IMR-90 (cell line): ENCODE measurements at regions not wholly inside any gene's neighbourhood (a gene's known extent, or its start where the extent isn't known, plus 50 kb on each side); places are given as distances from the start of the nearest gene placed in this dataset.

Source experiments
- ATAC-seq: fragments of 200-7000 bp; cut with Tn5 transposase; 2 replicates; pipeline ENCODE4 v1.9.1; 2020; ENCODE audit warnings: low read depth, mild to moderate bottlenecking, moderate library complexity
- BruUV-seq: library from RNA; stranded (reverse); fragments of 400-500 nt; replicated peaks from 2 replicates; lab custom pipeline; 2021; lab: Mats Ljungman, UMichigan
- CTCF ChIA-PET: fragments of 300-600 bp; formaldehyde crosslinking; extraction: SDS; loops from one replicate; lab custom pipeline; 2021; ENCODE audit warnings: antibody characterized with exemption; lab: Yijun Ruan, JAX
- POLR2A ChIA-PET: fragments of 300-600 bp; sonication (Branson Sonifier 250); formaldehyde crosslinking; loops from one replicate; lab custom pipeline; 2022; ENCODE audit warnings: antibody characterized with exemption; ENCODE audit not compliant: unreplicated experiment; lab: Charles Lee
- DNase-seq: peaks from one replicate; pipeline ENCODE4 v3.0.0; 2013
- H2AFZ ChIP-seq: replicated peaks from 2 replicates; pipeline ENCODE3; 2013; ENCODE audit warnings: low read length, mild to moderate bottlenecking; ENCODE audit not compliant: poor library complexity
- H2AK5ac ChIP-seq: 2 replicates; pipeline ENCODE4 v1.6.1; 2013; ENCODE audit warnings: low read depth, low read length, inconsistent platforms
- H2AK9ac ChIP-seq: replicated peaks from 2 replicates; pipeline ENCODE3; 2013; ENCODE audit warnings: mild to moderate bottlenecking, low read depth, low read length, moderate library complexity; ENCODE audit not compliant: poor library complexity
- H2BK120ac ChIP-seq: 2 replicates; pipeline ENCODE4 v1.6.1; 2013; ENCODE audit warnings: low read depth, low read length, inconsistent platforms
- H2BK15ac ChIP-seq: 3 replicates; pipeline ENCODE4 v1.6.1; 2013; ENCODE audit warnings: low read depth, low read length, inconsistent platforms
- H2BK20ac ChIP-seq: 2 replicates; pipeline ENCODE4 v1.6.1; 2013; ENCODE audit warnings: low read depth, mild to moderate bottlenecking, inconsistent platforms, low read length, moderate library complexity
- H2BK5ac ChIP-seq: 2 replicates; pipeline ENCODE4 v1.6.1; 2013; ENCODE audit warnings: mild to moderate bottlenecking, low read depth, low read length, inconsistent platforms; ENCODE audit not compliant: poor library complexity, severe bottlenecking
- H3K14ac ChIP-seq: replicated peaks from 2 replicates; pipeline ENCODE4 v1.6.1; 2013; ENCODE audit warnings: low read depth, low read length, inconsistent platforms
- H3K18ac ChIP-seq: 2 replicates; pipeline ENCODE4 v1.6.1; 2013; ENCODE audit warnings: low read depth, low read length, control low read depth
- H3K23ac ChIP-seq: 2 replicates; pipeline ENCODE4 v1.6.1; 2013; ENCODE audit warnings: low read depth, low read length, inconsistent platforms
- H3K27ac ChIP-seq: 2 replicates; pipeline ENCODE4 v1.5.1; 2013; ENCODE audit warnings: mild to moderate bottlenecking, control low read depth, low read length; ENCODE audit not compliant: insufficient read depth
- H3K27me3 ChIP-seq: 2 replicates; pipeline ENCODE4 v1.6.1; 2013; ENCODE audit warnings: low read length; ENCODE audit not compliant: control insufficient read depth, insufficient read depth
- H3K36me3 ChIP-seq: 2 replicates; pipeline ENCODE4 v1.6.1; 2013; ENCODE audit warnings: low read length, mixed read lengths; ENCODE audit not compliant: control insufficient read depth, insufficient read depth
- H3K4ac ChIP-seq: 2 replicates; pipeline ENCODE4 v1.6.1; 2013; ENCODE audit warnings: low read depth, low read length, inconsistent platforms
- H3K4me1 ChIP-seq: 2 replicates; pipeline ENCODE4 v1.6.1; 2013; ENCODE audit warnings: low read length, mixed read lengths; ENCODE audit not compliant: control insufficient read depth, insufficient read depth
- H3K4me2 ChIP-seq: 2 replicates; pipeline ENCODE4 v1.6.1; 2013; ENCODE audit warnings: low read depth, mild to moderate bottlenecking, control low read depth, low read length, moderate library complexity
- H3K4me3 ChIP-seq: 2 replicates; pipeline ENCODE4 v1.5.1; 2013; ENCODE audit warnings: low read depth, mild to moderate bottlenecking, control low read depth, low read length, moderate library complexity; ENCODE audit not compliant: insufficient read depth
- H3K56ac ChIP-seq: 2 replicates; pipeline ENCODE4 v1.6.1; 2013; ENCODE audit warnings: low read length, inconsistent platforms; ENCODE audit not compliant: insufficient read depth; ENCODE audit errors: extremely low read depth
- H3K79me1 ChIP-seq, 2 experiments: 2 replicates each; pipeline ENCODE4 v1.6.1; 2013; ENCODE audit warnings: low read length in 2 of 2, inconsistent platforms in 1 of 2, low read depth in 1 of 2
- H3K9ac ChIP-seq: 2 replicates; pipeline ENCODE4 v1.6.1; 2013; ENCODE audit warnings: low read depth, low read length, control low read depth
- H3K9me1 ChIP-seq: 2 replicates; pipeline ENCODE4 v1.6.1; 2013; ENCODE audit warnings: low read length, inconsistent platforms; ENCODE audit not compliant: insufficient read depth
- H3K9me3 ChIP-seq: 2 replicates; pipeline ENCODE4 v1.6.1; 2013; ENCODE audit warnings: low read length; ENCODE audit not compliant: control insufficient read depth, insufficient read depth
- H4K20me1 ChIP-seq: 2 replicates; pipeline ENCODE4 v1.6.1; 2013; ENCODE audit warnings: low read length, inconsistent platforms; ENCODE audit not compliant: insufficient read depth
- H4K5ac ChIP-seq: 2 replicates; pipeline ENCODE4 v1.6.1; 2013; ENCODE audit warnings: mild to moderate bottlenecking, low read depth, low read length, control low read depth
- H4K8ac ChIP-seq, 2 experiments: 2 replicates each; pipeline ENCODE4 v1.6.1; 2013; ENCODE audit warnings: low read depth in 2 of 2, low read length in 2 of 2, control low read depth in 1 of 2, inconsistent platforms in 1 of 2
- H4K91ac ChIP-seq: 2 replicates; pipeline ENCODE4 v1.6.1; 2013; ENCODE audit warnings: low read depth, low read length, inconsistent platforms; ENCODE audit not compliant: insufficient read depth
- BHLHE40 ChIP-seq: fragments of 150-350 bp; IDR thresholded peaks from 2 replicates; pipeline ENCODE4 v1.6.1; 2016; ENCODE audit warnings: mild to moderate bottlenecking, low read depth, low read length
- CEBPB ChIP-seq: IDR thresholded peaks from 2 replicates; pipeline ENCODE4 v1.6.1; 2012; ENCODE audit warnings: low read depth, low read length, improper control_type of control experiment
- CHD1 ChIP-seq: IDR thresholded peaks from 2 replicates; pipeline ENCODE4 v1.6.1; 2012; ENCODE audit warnings: low read depth, low read length, improper control_type of control experiment
- ELK1 ChIP-seq: fragments of 150-350 bp; IDR thresholded peaks from 2 replicates; pipeline ENCODE4 v1.6.1; 2016; ENCODE audit warnings: low read depth, mild to moderate bottlenecking, low read length, moderate library complexity, borderline replicate concordance
- FOS ChIP-seq: fragments of 150-350 bp; IDR thresholded peaks from 2 replicates; pipeline ENCODE4 v1.6.1; 2016; ENCODE audit warnings: low read depth, low read length
- MAFK ChIP-seq: IDR thresholded peaks from 2 replicates; pipeline ENCODE4 v1.6.1; 2012; ENCODE audit warnings: low read depth, low read length, improper control_type of control experiment
- MAZ ChIP-seq: IDR thresholded peaks from 2 replicates; pipeline ENCODE4 v1.6.1; 2012; ENCODE audit warnings: low read depth, mild to moderate bottlenecking, low read length, improper control_type of control experiment, moderate library complexity, borderline replicate concordance
- MXI1 ChIP-seq: IDR thresholded peaks from 2 replicates; pipeline ENCODE4 v1.6.1; 2012; ENCODE audit warnings: low read depth, mild to moderate bottlenecking, low read length, moderate library complexity, borderline replicate concordance
- NFE2L2 ChIP-seq: fragments of 150-350 bp; IDR thresholded peaks from 2 replicates; pipeline ENCODE4 v1.6.1; 2016; ENCODE audit warnings: low read depth, mild to moderate bottlenecking, low read length
- POLR2A ChIP-seq: IDR thresholded peaks from 2 replicates; pipeline ENCODE4 v1.6.1; 2012; ENCODE audit warnings: mild to moderate bottlenecking, low read depth, low read length
- RAD21 ChIP-seq: IDR thresholded peaks from 2 replicates; pipeline ENCODE4 v1.6.1; 2012; ENCODE audit warnings: low read length, improper control_type of control experiment
- RCOR1 ChIP-seq: IDR thresholded peaks from 2 replicates; pipeline ENCODE4 v1.6.1; 2012; ENCODE audit warnings: mild to moderate bottlenecking, low read length, improper control_type of control experiment; ENCODE audit not compliant: insufficient replicate concordance
- RFX5 ChIP-seq: IDR thresholded peaks from 2 replicates; pipeline ENCODE4 v1.8.0; 2012; ENCODE audit warnings: low read depth, mild to moderate bottlenecking, low read length, moderate library complexity
- SMC3 ChIP-seq: fragments of 150-350 bp; IDR thresholded peaks from 2 replicates; pipeline ENCODE4 v1.6.1; 2016; ENCODE audit warnings: low read depth, mild to moderate bottlenecking, antibody characterized with exemption, low read length, moderate library complexity
- WGBS, 2 experiments: methylation state at CpG; one replicate each; pipeline versions ENCODE4 v1.1.5 to v1.1.7; 2013; ENCODE audit warnings: missing lambda C conversion rate in 2 of 2; ENCODE audit not compliant: insufficient read length in 1 of 2; ENCODE audit errors: extremely low coverage in 2 of 2; 5-methylcytosine and 5-hydroxymethylcytosine counted together
- dilution Hi-C: fragments of 300-500 bp; cut with HindIII; formaldehyde crosslinking; loops from one replicate; pipeline ENCODE4 v1.14.3; 2018; ENCODE audit warnings: low sequenced_read_pairs; ENCODE audit not compliant: unreplicated experiment
- in situ Hi-C: fragments of 300-500 bp; cut with MboI; formaldehyde crosslinking; loops from 3 replicates; pipeline ENCODE4 v1.14.3; 2019; ENCODE audit warnings: low sequenced_read_pairs, inconsistent platforms, mixed read lengths
- intact Hi-C: fragments of 100-400 bp; cut with micrococcal nuclease; formaldehyde crosslinking; loops from 2 replicates; pipeline ENCODE4 v1.10.0; 2022
- TF ChIP-seq, protein P1 (sequence below): conservative IDR thresholded peaks from 2 replicates; pipeline ENCODE4 v1.5.1; 2012; ENCODE audit warnings: mild to moderate bottlenecking, low read depth, low read length, improper control_type of control experiment
- TF ChIP-seq, protein P2 (sequence below): fragments of 150-350 bp; IDR thresholded peaks from 2 replicates; pipeline ENCODE4 v1.6.1; 2017; ENCODE audit warnings: mild to moderate bottlenecking, antibody characterized with exemption, low read length, low read depth

DNA sequence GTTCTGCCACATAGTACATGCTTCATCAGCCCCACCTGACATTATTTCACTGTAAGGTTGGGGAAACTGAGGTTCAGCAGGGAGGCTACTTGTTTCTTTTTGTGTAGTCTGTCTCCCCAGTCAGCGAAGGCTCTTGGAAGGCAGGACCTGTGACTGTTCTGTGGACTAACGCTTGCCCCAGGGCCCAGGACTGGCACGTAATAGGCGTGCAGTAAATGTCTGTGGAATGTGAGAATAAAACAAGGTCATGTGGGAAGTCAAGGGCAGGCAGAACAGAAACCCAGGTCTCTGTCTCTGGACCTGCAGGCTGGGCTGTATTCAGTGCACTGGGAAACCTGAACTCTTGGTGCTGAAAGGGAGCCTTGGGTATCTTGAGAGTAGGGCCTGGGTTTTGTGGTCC, 168.7 kb downstream of the RPS24 start:
- dilution Hi-C loops, result no loop called here
- Histone ChIP-seq H2BK120ac (no peak overlapping the region), H3K36me3 (no peaks in the 10 kb centered on the region), H3K4ac (no peak overlapping the region), H2AK5ac (no peak overlapping the region), H3K14ac (no peak overlapping the region), H2BK5ac (no peak overlapping the region), H3K9me1 (no peaks in the 10 kb centered on the region; the same call in 1 of the 2 replicates), H3K9me3 (no peaks in the 10 kb centered on the region; the same call in 1 of the 2 replicates), H4K8ac (no peak overlapping the region), H4K5ac (no peak overlapping the region), H3K4me3 (no peak overlapping the region), H3K23ac (no peak overlapping the region), H3K56ac (no peak overlapping the region), H2BK20ac (no peak overlapping the region), H4K91ac (no peak overlapping the region), H2AK9ac (no peak overlapping the region), H2BK15ac (no peak overlapping the region), H3K9ac (no peak overlapping the region), H3K27me3 (peaks cover 2% of the 10 kb centered on the region; the same call in 1 of the 2 replicates), H3K4me2 (no peak overlapping the region), H3K79me1 (no peaks in the 10 kb centered on the region), H3K4me1 (peaks cover 4% of the 10 kb centered on the region), H2AFZ (no peak overlapping the region), H4K20me1 (no peaks in the 10 kb centered on the region), H3K27ac (no peak overlapping the region), H3K18ac (no peak overlapping the region)
- POLR2A ChIA-PET, result no interaction called here
- intact Hi-C loops, result no loop called here
- CTCF ChIA-PET, result no interaction called here
- ATAC-seq (no peak), DNase-seq (no peak)
- TF ChIP-seq RFX5, result no peak
- TF ChIP-seq SMC3, result no peak
- TF ChIP-seq MAZ, result no peak
- no peak for TF ChIP-seq MAFK
- no peak for TF ChIP-seq CEBPB
- no peak for TF ChIP-seq FOS
- no peak for TF ChIP-seq POLR2A
- TF ChIP-seq, protein P1, sequence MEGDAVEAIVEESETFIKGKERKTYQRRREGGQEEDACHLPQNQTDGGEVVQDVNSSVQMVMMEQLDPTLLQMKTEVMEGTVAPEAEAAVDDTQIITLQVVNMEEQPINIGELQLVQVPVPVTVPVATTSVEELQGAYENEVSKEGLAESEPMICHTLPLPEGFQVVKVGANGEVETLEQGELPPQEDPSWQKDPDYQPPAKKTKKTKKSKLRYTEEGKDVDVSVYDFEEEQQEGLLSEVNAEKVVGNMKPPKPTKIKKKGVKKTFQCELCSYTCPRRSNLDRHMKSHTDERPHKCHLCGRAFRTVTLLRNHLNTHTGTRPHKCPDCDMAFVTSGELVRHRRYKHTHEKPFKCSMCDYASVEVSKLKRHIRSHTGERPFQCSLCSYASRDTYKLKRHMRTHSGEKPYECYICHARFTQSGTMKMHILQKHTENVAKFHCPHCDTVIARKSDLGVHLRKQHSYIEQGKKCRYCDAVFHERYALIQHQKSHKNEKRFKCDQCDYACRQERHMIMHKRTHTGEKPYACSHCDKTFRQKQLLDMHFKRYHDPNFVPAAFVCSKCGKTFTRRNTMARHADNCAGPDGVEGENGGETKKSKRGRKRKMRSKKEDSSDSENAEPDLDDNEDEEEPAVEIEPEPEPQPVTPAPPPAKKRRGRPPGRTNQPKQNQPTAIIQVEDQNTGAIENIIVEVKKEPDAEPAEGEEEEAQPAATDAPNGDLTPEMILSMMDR, result no peak
- no peak for TF ChIP-seq CHD1
- no peak for TF ChIP-seq ELK1
- TF ChIP-seq RAD21, result no peak
- no peak for TF ChIP-seq RCOR1
- TF ChIP-seq NFE2L2, result no peak
- TF ChIP-seq MXI1, result no peak
- TF ChIP-seq, protein P2, sequence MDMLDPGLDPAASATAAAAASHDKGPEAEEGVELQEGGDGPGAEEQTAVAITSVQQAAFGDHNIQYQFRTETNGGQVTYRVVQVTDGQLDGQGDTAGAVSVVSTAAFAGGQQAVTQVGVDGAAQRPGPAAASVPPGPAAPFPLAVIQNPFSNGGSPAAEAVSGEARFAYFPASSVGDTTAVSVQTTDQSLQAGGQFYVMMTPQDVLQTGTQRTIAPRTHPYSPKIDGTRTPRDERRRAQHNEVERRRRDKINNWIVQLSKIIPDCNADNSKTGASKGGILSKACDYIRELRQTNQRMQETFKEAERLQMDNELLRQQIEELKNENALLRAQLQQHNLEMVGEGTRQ, result no peak
- no peak for TF ChIP-seq BHLHE40
- in situ Hi-C loops, result loop anchor here (10.0 kb wide), 1 partner anchor 992 kb away; no protein-coding TSS in a partner anchor
- WGBS, 2 experiments, result 97% methylated on average over 4 of the region's 4 CpGs; no CpG with 5 or more reads in 1 of the 2 experiments
- no TSS peak for BruUV-seq
